Activated CD8-positive, alpha-beta memory T cell treated with anti-CD3 and anti-CD28 coated beads for 48 hours (primary cell): ENCODE measurements at regions not wholly inside any gene's neighbourhood (a gene's known extent, or its start where the extent isn't known, plus 50 kb on each side); places are given as distances from the start of the nearest gene placed in this dataset.
"Not testable (repeated sequence)": the region's sequence is repeated elsewhere in the genome, so short reads cannot be mapped to it uniquely, and the experiment has no call there.

ENCODE experiments used
- DNase-seq, 3 experiments: peaks; one replicate each; pipeline ENCODE4 v3.0.0-alpha.2; 2020; ENCODE audit warnings: low read depth in 2 of 3, low spot score in 2 of 3

DNA sequence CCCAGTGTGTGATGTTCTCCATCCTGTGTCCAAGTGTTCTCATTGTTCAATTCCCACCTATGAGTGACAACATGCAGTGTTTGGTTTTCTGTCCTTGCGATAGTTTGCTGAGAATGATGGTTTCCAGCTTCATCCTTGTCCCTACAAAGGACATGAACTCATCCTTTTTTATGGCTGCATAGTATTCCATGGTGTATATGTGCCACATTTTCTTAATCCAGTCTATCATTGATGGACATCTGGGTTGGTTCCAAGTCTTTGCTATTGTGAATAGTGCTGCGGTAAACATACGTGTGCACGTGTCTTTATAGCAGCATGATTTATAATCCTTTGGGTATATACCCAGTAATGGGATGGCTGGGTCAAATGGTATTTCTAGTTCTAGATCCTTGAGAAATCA is 134.3 kb downstream of the CCDC71L start:
- DNase-seq: not testable (repeated sequence)

DNA sequence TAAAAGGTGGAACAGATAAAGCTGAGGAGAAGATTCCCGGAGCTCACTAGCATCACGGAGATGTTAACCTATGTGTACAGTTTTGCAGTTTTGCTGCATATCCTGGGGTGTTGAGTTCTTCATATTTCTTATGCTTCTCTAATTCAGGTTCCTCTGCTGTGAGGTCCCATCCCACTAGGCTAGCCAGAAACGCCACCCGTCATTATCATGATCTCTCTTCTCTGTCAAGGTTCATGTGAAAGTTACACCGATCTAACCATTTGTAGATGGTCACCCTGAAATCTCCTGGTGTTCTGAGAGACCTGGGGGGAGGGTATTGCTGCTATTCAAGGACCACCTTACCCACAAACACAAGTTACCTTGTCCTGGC is 136.3 kb downstream of the CCDC71L start:
- no peak for DNase-seq

DNA sequence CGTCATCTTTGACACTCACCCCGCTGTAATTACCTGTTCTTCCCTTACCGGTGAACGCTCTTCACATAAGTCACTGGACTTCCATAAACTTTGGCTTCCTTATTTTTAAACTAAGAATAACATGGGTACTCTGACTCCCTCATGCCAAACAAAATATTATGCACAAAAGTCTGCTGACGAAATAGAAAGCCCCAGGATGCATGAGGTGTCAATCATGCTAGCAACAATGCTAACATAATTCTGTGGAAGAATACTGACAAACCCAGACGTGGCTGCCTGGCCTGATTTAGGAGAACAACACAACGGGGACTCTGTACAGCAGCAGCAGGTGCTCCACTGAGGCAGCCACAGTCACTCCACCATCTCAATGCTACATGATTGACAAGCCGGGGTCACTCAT is 137.5 kb downstream of the CCDC71L start:
- no peak for DNase-seq

DNA sequence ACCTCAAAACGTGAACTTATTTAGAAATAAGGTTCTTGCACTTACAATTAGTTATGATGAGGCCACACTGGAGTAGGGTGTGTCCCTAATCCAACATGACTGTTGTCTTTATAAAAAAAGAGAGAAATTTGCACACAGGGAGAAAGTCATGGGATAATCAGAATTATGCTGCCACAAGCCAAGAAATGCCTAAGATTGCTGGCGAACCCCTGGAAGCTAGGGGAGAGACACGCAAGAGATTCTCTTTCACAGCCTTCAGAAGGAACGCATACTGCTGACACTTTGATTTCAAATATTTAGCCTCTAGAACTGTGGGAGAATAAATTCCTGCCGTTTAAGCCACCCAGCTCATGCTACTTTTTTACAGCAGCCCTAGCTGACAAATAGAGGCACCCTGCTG is 138.3 kb downstream of the CCDC71L start:
- no peak for DNase-seq

DNA sequence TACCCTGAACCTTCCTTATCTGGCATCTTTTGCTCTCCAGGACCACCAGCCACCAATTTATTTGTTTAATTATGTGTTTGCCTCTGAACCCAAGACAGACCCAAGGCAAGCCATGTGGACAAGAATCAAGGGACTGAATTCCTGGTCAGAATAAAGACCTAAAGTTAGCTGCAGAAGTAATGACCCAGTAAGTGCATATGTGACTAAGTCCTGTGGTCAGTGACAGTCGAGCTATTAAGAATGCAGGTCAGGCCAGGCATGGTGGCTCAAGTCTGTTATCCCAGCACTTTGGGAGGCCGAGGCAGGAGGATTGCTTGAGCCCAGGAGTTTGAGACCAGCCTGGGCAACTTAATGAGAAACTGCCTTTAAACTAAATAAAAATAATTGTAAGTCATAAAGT is 139.4 kb downstream of the CCDC71L start:
- DNase-seq: no peak

DNA sequence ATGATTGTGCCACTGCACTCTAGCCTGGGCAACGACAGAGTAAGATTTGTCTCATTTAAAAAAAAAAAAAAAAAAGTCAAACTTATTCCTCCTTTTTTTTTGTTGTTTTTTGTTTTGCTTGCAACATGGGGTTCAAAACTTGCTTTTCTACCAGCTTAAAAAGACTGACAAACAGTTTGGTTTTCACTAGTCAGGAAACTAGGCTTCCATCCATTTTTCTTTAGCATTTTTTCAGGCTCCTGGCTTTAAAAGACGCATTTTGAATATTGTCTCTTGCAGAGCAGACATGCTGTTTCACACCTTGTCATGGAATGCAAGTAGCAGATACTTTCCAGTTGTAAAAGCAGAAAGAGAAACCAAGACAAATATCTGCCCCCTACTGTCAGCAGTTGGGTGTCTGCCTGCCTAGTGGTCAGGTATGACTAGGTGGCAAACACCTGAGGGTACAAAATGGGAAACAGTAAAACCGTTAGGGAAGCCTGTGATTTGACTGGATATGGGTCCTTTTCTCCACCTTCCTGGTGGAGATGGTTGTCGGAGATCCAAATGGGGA is 139.9 kb downstream of the CCDC71L start:
- no peak for DNase-seq

DNA sequence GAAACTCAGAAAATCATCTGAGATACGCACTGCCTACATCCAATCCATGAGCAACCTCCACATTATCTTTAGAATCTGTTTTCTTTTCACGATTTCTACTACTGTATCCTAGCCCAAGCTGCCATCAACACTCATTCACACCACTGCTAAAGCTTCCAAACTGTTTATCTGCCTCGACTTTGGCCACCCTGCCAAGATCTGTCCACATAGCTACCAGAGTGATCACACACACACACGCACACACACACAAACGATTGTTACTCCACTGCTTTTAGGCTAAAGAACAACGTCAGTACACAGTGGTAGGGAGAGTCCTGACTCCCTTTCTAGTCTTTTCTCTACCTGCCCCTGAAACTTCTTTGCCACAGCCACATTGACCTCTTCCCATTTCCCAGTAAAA is 142.0 kb downstream of the CCDC71L start:
- DNase-seq: no peak

DNA sequence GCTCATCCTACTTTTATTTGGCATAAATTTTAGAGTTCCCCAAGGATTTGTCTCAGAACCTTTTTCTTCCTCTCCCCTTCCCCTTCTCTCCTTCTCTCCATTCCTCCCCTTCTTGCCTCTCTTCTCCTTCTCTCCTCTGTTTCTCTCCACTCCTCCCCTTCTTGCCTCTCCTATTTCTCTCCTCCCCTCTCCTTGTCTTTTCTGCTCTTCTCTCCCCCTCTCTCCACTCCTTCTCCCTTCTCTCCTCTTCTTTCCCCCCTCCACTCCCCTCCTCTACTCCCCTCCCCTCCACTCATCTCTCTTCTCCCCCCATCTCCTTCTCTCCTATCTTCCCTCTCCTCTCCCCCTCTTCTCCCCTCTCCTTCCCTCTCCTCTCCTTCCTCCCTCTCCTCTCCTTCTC is 142.7 kb downstream of the CCDC71L start:
- no peak for DNase-seq

DNA sequence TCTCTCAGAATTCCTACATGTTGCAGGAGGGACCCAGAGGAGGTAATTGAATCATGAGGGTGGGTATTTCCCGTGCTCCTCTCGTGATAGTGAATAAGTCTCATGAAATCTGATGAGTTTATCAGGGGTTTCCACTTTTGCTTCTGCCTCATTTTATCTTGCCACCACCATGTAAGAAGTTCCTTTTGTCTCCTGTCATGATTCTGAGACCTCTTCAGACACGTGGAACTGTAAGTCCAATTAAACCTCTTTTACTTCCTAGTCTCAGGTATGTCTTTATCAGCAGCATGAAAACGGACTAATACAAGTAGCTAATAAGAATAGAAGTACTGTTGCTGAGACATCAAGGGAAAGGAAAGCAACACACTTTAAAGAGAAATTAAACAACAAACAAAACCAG is 143.4 kb downstream of the CCDC71L start:
- DNase-seq: no peak

DNA sequence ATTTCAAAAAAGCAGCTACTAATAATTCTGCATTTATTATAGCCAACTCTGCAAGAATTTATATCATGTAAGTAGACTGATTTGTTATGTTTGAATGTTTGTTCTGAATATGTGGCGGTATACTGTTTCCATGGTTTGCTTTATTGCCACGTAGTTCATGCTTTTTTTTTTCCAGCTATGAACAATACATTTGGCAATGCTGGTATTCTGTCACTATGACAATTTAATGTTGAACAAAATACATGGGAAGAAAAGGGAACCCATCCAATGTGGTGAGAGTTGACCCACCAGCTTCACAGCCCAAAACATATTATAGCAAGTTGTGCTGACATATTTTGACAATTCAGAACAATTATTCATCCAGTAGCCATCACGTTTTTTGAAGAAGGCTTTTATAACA is 145.6 kb downstream of the CCDC71L start:
- DNase-seq: no peak

DNA sequence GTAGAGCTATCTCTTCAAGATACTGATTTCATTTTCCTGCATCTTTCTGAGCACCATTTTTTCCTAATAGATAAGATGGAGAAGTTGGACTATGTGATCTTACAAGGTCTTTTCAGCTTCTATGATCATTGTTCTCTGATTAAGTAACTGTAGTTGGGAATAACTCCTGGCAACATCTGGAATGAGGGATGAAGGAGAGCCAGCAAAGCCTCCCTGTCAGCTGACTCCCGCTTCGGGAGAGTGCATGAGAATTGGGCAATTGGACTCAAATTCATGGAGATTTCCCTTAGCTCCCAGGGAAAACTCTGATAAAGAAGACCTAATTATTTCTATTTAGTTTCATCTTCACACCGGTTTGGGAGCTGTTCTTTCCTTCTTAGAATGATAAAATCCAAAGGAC is 146.1 kb downstream of the CCDC71L start:
- no peak for DNase-seq

DNA sequence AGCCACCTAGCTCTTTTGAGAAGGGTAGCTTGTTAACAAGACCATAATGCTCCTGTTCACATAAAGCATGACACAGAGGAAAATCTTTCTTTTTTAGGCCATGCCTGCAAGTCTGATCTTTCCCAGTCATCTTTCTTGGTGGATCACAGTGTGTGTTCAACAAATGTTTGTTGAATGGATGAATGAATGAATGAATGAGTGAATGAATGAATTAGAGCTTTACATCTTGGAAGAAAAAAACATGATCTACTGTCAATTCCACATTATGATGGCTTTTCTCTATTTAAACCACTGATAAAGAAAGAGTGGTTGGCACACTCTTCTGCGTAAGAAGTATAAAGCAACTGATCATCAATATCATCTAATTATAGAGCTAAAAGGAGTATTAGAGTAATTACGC is 148.7 kb downstream of the CCDC71L start:
- DNase-seq: no peak

DNA sequence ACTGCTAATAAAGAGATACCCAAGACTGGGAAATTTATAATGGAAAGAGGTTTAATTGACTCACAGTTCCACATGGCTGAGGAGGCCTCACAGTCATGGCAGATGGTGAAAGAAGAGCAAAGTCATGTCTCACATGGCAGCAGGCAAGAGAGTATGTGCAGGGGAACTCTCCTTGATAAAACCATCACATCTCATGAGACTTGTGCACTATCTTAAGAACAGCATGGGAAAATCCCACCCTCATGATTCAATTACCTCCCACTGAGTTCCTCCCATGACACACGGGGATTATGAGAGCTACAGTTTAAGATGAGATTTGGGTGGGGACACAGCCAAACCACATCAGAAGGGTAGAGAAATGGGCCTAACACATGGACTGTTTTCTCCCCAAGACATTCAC is 156.3 kb downstream of the CCDC71L start:
- no peak for DNase-seq

DNA sequence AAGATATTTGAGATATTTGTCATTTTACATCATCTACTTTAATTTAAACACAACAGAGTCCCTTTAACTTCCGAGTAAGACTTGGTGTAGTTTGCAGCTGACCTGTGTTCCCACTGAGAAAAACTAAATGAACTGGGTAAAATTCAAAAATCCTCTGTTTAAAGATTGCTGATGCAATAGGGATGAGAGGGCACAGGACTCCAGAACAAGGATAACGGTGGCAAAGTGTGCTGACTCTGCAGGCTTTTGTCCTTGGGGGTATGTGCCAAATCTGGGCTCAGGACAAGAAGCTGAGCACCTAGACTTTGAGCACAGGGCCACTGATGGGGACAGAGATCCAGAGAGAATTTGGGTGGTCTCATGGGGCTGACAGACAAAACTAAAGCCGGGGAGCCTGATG is 156.8 kb downstream of the CCDC71L start:
- DNase-seq: no peak

DNA sequence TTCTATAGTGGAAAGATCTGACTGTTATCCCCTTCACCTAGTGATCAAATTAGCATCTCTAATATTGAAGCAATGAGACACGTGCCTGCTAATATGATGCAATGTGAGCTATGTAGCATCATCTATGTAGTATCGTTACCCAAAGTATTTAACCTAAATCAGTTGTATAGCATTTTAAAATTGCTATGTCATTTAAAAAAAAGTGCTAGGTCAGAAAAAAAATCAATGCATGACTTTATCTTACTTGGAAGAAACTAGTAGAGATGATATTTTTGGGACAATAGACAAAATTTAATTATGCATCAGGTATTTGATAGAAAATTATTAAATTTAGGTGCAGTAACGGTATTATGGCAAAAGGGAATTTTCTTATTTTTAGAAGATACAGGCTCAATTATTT is 157.3 kb downstream of the CCDC71L start:
- no peak for DNase-seq

DNA sequence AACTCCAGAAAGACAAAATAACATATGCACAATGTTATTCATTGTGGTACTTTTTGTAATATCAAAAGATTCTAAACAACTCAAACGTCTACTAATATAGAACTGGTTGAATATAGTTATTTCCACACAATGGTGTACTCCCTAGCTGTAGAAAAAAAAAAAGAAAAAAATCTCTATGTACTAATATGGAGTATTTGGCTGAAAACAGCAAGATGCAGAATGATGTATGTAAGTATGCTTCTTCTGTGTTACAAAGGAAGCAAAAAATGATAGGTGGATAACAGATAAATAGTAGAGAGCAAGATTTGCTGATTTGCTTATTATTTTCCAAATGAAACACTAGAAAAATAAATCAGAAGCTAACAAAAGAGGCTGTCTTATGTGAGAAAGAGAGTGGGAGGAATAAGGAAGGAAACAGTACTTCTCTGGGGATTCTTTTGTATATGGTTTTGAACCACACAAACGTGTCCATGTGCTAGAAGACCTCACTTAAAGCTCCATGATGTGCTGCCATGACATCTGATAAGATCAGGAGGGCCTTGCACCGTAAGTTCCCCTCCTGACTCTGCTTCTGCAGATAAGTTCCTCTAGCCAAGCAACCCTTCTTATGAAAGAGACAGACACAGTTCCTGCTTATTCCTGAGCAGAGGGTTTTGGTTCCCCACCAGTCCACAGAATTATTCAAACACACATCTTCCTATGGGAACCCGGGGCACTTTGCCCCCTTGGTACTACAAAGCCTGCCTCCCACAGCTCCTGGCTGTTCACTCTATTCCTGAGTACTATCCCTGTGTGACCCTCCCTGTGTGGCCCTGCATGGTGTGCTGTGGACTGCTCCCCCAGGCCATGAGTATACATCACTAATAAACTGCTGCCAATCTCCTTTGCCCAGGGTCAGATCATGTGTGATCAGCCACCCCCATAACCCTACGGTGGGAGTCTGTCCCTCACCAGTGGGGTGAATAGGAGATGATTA is 159.1 kb downstream of the CCDC71L start:
- DNase-seq: no peak

DNA sequence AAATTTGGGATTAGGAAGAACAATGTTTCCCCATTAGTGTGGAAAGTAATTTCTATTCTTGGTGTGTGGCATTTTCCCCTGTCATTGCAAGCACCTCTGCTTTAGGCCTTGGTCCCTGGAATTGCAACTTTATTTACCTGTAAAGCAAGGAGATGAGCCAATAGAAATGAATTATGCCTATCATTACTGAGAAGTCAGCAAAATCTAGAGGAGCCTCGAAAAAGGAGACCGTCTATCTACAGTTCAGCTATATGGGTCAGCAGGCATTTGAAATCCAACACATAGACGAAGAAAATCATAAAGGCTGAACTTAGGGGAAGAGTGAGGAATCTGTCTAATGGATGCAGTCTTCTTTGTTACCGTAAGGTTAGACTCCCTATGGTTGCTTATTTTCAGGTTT is 161.1 kb downstream of the CCDC71L start:
- DNase-seq: no peak

DNA sequence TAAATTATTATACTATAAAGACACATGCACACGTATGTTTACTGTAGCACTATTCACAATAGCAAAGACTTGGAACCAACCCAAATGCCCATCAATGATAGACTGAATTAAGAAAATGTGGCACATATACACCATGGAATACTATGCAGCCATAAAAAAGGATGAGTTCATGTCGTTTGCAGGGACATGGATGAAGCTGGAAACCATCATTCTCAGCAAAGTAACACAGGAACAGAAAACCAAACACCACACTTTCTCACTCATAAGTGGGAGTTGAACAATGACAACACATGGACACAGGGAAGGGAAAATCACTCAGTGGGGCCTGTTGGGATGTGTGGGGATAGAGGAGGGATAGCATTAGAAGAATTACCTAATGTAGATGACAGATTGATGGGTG is 163.0 kb downstream of the CCDC71L start:
- DNase-seq: not testable (repeated sequence)

DNA sequence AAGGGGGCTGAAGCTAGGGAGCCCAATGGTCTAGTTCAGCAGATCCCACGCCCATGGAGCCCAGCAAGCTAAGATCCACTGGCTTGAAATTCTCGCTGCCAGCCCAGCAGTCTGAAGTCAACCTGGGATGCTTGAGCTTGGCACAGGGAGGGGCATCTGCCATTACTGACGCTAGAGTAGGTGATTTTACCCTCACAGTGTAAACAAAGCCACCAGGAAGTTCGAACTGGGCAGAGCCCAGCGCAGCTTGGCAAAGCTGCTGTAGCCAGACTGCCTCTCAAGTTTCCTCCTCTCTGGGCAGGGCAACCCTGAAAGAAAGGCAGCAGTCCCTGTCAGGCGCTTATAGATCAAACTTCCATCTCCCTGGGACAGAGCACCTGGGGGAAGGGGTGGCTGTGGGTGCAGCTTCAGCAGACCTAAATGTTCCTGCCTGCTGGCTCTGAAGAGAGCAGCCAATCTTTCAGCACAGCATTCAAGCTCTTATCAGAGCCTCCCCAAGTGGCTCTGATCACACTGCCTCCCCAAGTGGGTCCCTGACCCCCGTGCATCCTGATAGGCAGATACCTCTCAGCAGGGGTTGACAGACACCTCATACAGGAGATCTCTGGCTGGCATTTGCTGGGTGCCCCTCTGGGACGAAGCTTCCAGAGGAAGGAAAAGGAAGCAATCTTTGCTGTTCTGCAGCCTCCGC is 167.8 kb downstream of the CCDC71L start:
- no peak for DNase-seq

DNA sequence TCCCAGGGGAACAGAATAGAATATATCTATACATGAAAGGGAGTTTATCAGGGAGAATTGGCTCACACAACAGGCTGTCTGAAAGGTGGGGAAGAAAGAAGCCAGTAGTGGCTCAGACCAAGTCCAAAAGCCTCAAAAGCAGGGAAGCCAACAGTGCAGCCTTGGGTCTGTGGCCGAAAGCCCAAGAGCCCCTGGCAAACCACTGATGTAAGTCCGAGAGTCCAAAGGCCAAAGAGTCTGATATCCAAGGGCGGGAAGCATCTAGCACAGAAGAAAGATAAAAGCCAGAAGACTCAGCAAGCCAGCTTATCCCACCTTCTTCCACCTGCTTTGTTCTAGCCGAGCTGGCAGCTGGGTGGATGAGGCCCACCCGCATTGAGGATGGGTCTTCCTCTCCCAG is 172.5 kb downstream of the CCDC71L start:
- no peak for DNase-seq

DNA sequence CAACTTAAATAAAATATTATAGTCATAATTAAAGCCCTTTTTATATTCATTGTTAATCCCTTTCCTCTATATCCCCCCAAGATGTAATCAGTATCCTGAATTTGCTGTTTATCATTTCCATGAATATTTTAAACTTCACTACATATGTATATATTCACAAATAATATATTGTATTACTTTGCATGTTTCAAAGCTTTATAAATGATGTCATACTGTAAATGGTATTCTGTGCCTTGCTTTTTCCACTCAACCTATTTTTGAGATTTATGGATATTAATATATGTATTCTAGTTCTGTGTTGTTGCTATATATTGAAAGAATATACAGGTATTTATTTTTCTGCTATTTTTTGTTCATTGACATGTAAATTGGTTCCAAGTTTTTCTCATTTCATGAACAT is 173.1 kb downstream of the CCDC71L start:
- DNase-seq: no peak

DNA sequence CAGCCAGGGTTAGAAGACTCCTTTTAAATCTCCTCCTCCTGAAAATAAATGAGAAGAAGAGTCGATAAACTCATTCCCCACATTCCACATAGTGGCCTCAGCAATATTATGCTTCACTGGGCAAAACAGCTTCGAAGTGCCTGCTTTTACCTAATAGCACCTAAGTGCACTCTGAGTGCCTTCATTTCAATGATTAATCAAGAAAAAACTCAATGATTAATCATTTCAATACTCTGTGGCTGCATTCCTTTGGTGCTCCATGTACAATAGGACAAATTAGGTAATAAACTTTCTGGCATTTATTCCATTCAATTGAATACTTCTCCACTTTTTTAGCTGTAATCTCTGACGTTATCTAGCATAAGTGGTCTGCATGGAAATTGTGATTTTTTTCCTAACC is 174.6 kb downstream of the CCDC71L start:
- no peak for DNase-seq
